Loucy (cell line): ENCODE measurements at regions not wholly inside any gene's neighbourhood (a gene's known extent, or its start where the extent isn't known, plus 50 kb on each side); places are given as distances from the start of the nearest gene placed in this dataset.

Experiments
- CTCF ChIP-seq: fragments of 200-600 bp; sonication (generic); conservative IDR thresholded peaks from 2 replicates; pipeline ENCODE4 v1.5.1; 2014; ENCODE audit warnings: mild to moderate bottlenecking, antibody characterized with exemption, low read length
- EZH2phosphoT487 ChIP-seq: fragments of 200-600 bp; IDR thresholded peaks from 2 replicates; pipeline ENCODE4 v1.6.1; 2018; ENCODE audit warnings: antibody characterized with exemption, mild to moderate bottlenecking, moderate library complexity, borderline replicate concordance

- TF ChIP-seq CTCF = no peak
- no peak for TF ChIP-seq EZH2phosphoT487
Measured at GRCh38 chr3:157786618-157787017, 283.4 kb upstream of the VEPH1 start.
